22Rv1 (cell line): ENCODE measurements at regions not wholly inside any gene's neighbourhood (a gene's known extent, or its start where the extent isn't known, plus 50 kb on each side); places are given as distances from the start of the nearest gene placed in this dataset.

Source experiments
- ZFX ChIP-seq: fragments of 450-650 bp; IDR thresholded peaks from 2 replicates; pipeline ENCODE4 v1.6.1; 2017; ENCODE audit warnings: antibody characterized with exemption, borderline replicate concordance
- TF ChIP-seq, protein P1 (sequence below): fragments of 450-650 bp; IDR thresholded peaks from 2 replicates; pipeline ENCODE4 v1.5.1; 2017; ENCODE audit warnings: mild to moderate bottlenecking

DNA sequence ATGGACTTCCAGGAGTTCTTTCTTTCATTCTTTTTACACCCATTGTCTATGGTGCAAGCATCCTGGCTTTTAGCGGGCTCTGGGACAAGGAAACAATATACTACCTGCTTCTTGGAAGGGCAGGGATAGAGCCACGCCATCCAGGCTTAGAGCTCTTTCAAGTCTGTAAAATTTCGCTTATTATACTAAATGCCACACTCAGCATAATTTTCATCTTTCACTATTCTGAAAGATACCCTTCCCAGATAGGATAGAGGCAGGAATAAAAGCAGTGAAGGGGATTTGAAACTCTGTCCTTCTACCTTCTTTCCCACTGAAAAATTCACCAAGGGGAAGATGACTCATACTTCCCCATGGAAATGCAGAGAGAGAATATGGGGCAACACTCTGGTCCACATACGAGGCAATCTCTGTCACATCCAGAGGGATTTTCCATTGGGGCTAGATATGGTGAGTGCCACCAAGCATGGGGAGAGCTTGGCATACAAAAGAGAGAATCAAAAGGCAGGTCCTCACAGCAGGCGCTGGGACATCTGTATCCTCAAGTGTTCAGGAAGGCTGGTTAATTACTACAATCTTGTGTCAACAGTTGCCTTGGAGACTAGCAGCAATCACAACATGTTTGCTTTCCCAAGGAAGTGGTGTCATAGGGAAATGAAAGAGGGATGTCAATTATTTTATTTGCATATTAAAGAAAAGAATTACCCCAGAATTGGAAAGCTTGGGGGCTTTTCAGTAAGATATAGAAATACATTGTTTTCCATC, 127.6 kb downstream of the TDRD15 start:
- TF ChIP-seq, protein P1, sequence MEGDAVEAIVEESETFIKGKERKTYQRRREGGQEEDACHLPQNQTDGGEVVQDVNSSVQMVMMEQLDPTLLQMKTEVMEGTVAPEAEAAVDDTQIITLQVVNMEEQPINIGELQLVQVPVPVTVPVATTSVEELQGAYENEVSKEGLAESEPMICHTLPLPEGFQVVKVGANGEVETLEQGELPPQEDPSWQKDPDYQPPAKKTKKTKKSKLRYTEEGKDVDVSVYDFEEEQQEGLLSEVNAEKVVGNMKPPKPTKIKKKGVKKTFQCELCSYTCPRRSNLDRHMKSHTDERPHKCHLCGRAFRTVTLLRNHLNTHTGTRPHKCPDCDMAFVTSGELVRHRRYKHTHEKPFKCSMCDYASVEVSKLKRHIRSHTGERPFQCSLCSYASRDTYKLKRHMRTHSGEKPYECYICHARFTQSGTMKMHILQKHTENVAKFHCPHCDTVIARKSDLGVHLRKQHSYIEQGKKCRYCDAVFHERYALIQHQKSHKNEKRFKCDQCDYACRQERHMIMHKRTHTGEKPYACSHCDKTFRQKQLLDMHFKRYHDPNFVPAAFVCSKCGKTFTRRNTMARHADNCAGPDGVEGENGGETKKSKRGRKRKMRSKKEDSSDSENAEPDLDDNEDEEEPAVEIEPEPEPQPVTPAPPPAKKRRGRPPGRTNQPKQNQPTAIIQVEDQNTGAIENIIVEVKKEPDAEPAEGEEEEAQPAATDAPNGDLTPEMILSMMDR = no peak
- TF ChIP-seq ZFX = no peak
